HepG2 (cell line): ENCODE measurements at regions not wholly inside any gene's neighbourhood (a gene's known extent, or its start where the extent isn't known, plus 50 kb on each side); places are given as distances from the start of the nearest gene placed in this dataset.

Source experiments
- ATAC-seq: fragments of 200-7000 bp; cut with Tn5 transposase; 3 replicates; pipeline ENCODE4 v1.9.1; 2020; ENCODE audit warnings: mild to moderate bottlenecking, moderate library complexity
- BruUV-seq: library from RNA; stranded (reverse); fragments of 400-500 nt; replicated peaks from 2 replicates; lab custom pipeline; 2021; lab: Mats Ljungman, UMichigan
- CTCF ChIA-PET: fragments of 300-600 bp; formaldehyde crosslinking; extraction: SDS; loops from one replicate; lab custom pipeline; 2021; ENCODE audit warnings: low total read pairs, inconsistent platforms, low intra/inter-chr PET ratio; lab: Yijun Ruan, JAX
- POLR2A ChIA-PET: fragments of 350-600 bp; sonication (Branson Sonifier 250); formaldehyde crosslinking; loops from one replicate; lab custom pipeline; 2020; ENCODE audit warnings: antibody characterized with exemption, inconsistent platforms; lab: Yijun Ruan, JAX
- DNase-seq: peaks from one replicate; pipeline ENCODE4 v3.0.0-alpha.2; 2015; ENCODE audit warnings: low spot score
- FAIRE-seq: peaks from 3 replicates; lab custom pipeline; 2011; peaks lifted over from hg19 to GRCh38; lab: Jason Lieb, UNC
- H2AFZ ChIP-seq: one replicate; pipeline ENCODE4 v1.6.1; 2011; ENCODE audit warnings: low read length, inconsistent platforms
- H3K27ac ChIP-seq: fragments of 300-600 bp; 3 replicates; pipeline ENCODE4 v1.8.0; 2011; ENCODE audit warnings: mixed run types, mild to moderate bottlenecking, mixed read lengths, low read length, inconsistent platforms; ENCODE audit not compliant: insufficient read depth; ENCODE audit errors: extremely low read length
- H3K27me3 ChIP-seq, 2 experiments: fragments of 200-600 bp in 1 of 2; 2 replicates in 1 of 2; 3 replicates in 1 of 2; pipeline versions ENCODE4 v1.6.0 to v1.8.0; 2011; ENCODE audit warnings: low read length in 2 of 2, mild to moderate bottlenecking in 2 of 2, moderate library complexity in 2 of 2, inconsistent platforms in 1 of 2; ENCODE audit not compliant: insufficient read depth in 2 of 2, control insufficient read depth in 1 of 2
- H3K36me3 ChIP-seq, 2 experiments: fragments of 200-600 bp in 1 of 2; replicated peaks in 1 of 2; 2 replicates in 1 of 2; 3 replicates in 1 of 2; pipeline versions ENCODE4 v1.5.1 to v1.8.0; 2011; ENCODE audit warnings: low read length in 2 of 2, inconsistent platforms in 1 of 2; ENCODE audit not compliant: insufficient read depth in 2 of 2, control insufficient read depth in 1 of 2
- H3K4me1 ChIP-seq: 2 replicates; pipeline ENCODE4 v1.5.1; 2012; ENCODE audit warnings: low read length, inconsistent platforms; ENCODE audit not compliant: insufficient read depth
- H3K4me2 ChIP-seq: 2 replicates; pipeline ENCODE4 v1.6.0; 2011; ENCODE audit warnings: low read depth, low read length, inconsistent platforms
- H3K4me3 ChIP-seq, 3 experiments: fragments of 200-600 bp in 1 of 3; sonication (generic), shearing (Covaris generic) in 1 of 3; replicated peaks in 1 of 3; 2 replicates each; pipeline ENCODE4 v1.5.1; 2011 to 2016; ENCODE audit warnings: low read length in 3 of 3, inconsistent platforms in 2 of 3, low read depth in 2 of 3, mild to moderate bottlenecking in 2 of 3, control low read depth in 1 of 3, mixed read lengths in 1 of 3; ENCODE audit not compliant: insufficient read depth in 1 of 3
- H3K79me2 ChIP-seq: one replicate; pipeline ENCODE4 v1.6.1; 2011; ENCODE audit warnings: low read length, inconsistent platforms; ENCODE audit not compliant: insufficient read depth
- H3K9ac ChIP-seq: 2 replicates; pipeline ENCODE4 v1.6.0; 2011; ENCODE audit warnings: mild to moderate bottlenecking, low read depth, low read length, inconsistent platforms; ENCODE audit not compliant: insufficient read depth
- H3K9me3 ChIP-seq: 2 replicates; pipeline ENCODE4 v1.5.1; 2012; ENCODE audit warnings: mild to moderate bottlenecking, low read length
- H4K20me1 ChIP-seq: 2 replicates; pipeline ENCODE4 v1.6.0; 2011; ENCODE audit warnings: inconsistent platforms, mild to moderate bottlenecking, low read length, moderate library complexity; ENCODE audit not compliant: insufficient read depth
- DNMT3B ChIP-seq: conservative IDR thresholded peaks from 2 replicates; pipeline ENCODE4 v1.6.1; 2016; ENCODE audit warnings: missing biosample characterization, control low read depth
- GTF3A ChIP-seq: sonication (generic); formaldehyde crosslinking; conservative IDR thresholded peaks from 2 replicates; pipeline ENCODE4 v1.4.0; 2020; ENCODE audit warnings: mild to moderate bottlenecking, missing genetic modification reagents
- SRSF1 ChIP-seq: fragments of 200-400 bp; formaldehyde crosslinking; optimal IDR thresholded peaks from 2 replicates; pipeline ENCODE3; 2017; ENCODE audit warnings: mild to moderate bottlenecking, low read depth, low read length, moderate library complexity
- TBP ChIP-seq: sonication (generic); formaldehyde crosslinking; IDR thresholded peaks from 2 replicates; pipeline ENCODE4 v1.5.0; 2020; ENCODE audit warnings: missing genetic modification reagents
- TBX3 ChIP-seq: fragments of 450-650 bp; IDR thresholded peaks from 2 replicates; pipeline ENCODE4 v1.6.1; 2017; ENCODE audit warnings: antibody characterized with exemption, mild to moderate bottlenecking, inconsistent platforms, borderline replicate concordance
- WGBS: methylation state at CpG from one replicate; pipeline ENCODE4 v1.1.6; 2017; ENCODE audit warnings: low lambda C conversion rate; 5-methylcytosine and 5-hydroxymethylcytosine counted together
- in situ Hi-C: cut with HindIII; loops from 2 replicates; pipeline ENCODE4 v1.10.0; 2017; ENCODE audit warnings: low pct_unique_long_range_greater_than_20kb; ENCODE audit not compliant: extremely low pct_ligation_motif_present
- intact Hi-C: fragments of 100-400 bp; cut with micrococcal nuclease; formaldehyde crosslinking; loops from one replicate; pipeline ENCODE4 v1.10.0; 2022; ENCODE audit not compliant: unreplicated experiment
- TF ChIP-seq, protein P1 (sequence below): sonication (generic); formaldehyde crosslinking; IDR thresholded peaks from 2 replicates; pipeline ENCODE4 v1.8.1; 2023; ENCODE audit warnings: mild to moderate bottlenecking, missing genetic modification reagents
- TF ChIP-seq, protein P2 (sequence below): sonication (generic); formaldehyde crosslinking; IDR thresholded peaks from 2 replicates; pipeline ENCODE4 v1.9.0; 2021; ENCODE audit warnings: missing genetic modification reagents, borderline replicate concordance
- TF ChIP-seq, protein P3 (sequence below): sonication (generic); formaldehyde crosslinking; conservative IDR thresholded peaks from 2 replicates; pipeline ENCODE4 v1.4.0; 2020; ENCODE audit warnings: missing genetic modification reagents
- TF ChIP-seq, protein P4 (sequence below): IDR thresholded peaks from 2 replicates; pipeline ENCODE4 v1.6.1; 2016; ENCODE audit warnings: low read depth, borderline replicate concordance
- TF ChIP-seq, protein P5 (sequence below): sonication (generic); formaldehyde crosslinking; IDR thresholded peaks from 2 replicates; pipeline ENCODE4 v1.4.0; 2020; ENCODE audit warnings: missing genetic modification reagents
- TF ChIP-seq, protein P6 (sequence below): sonication (generic); formaldehyde crosslinking; IDR thresholded peaks from 2 replicates; pipeline ENCODE4 v1.5.1; 2020; ENCODE audit warnings: missing genetic modification reagents, mild to moderate bottlenecking, borderline replicate concordance

DNA sequence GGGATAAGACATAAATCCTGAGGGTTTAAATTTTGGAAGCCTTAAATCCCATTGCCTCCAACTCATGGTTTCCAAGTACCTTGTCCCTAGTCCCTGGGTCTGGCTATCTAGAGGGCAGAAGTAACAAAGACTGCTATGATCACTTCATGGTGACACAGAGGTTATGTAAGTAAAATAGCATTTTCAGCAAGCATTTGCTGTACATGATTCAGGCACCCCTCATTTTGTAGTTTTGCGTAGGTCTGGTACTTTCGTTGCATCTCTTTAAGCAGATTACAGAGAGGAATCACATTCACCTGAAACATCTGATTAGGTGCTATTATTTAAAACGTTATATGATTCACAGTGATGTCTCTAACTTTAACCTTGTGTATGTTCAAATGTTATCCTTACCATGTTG is 480.1 kb downstream of the XIRP2 start:
- Histone ChIP-seq H3K4me2 (no peak overlapping the region), H4K20me1 (no peaks in the 10 kb centered on the region)
- CTCF ChIA-PET: no interaction called here
- intact Hi-C loops: no loop called here
- TF ChIP-seq GTF3A: no peak
- TF ChIP-seq DNMT3B (CRISPR knock-in tag): no peak
- no peak for TF ChIP-seq TBX3
- no peak for TF ChIP-seq TBP (CRISPR knock-in tag)
- TF ChIP-seq, all 625 proteins: peak for 0
- Histone ChIP-seq H2AFZ (no peak overlapping the region), H3K4me1 (no peaks in the 10 kb centered on the region), H3K27me3 (no peaks in the 10 kb centered on the region), H3K9me3 (no peaks in the 10 kb centered on the region), H3K4me3 (no peak overlapping the region), H3K9ac (no peak overlapping the region), H3K79me2 (no peaks in the 10 kb centered on the region), H3K36me3 (no peaks in the 10 kb centered on the region), H3K27ac (no peak overlapping the region)
- DNase-seq (no peak), ATAC-seq (no peak), FAIRE-seq (no peak)
- POLR2A ChIA-PET: no interaction called here
- WGBS: 0% methylated on average over 3 of the region's 3 CpGs
- BruUV-seq: no TSS peak
- in situ Hi-C loops: no loop called here

DNA sequence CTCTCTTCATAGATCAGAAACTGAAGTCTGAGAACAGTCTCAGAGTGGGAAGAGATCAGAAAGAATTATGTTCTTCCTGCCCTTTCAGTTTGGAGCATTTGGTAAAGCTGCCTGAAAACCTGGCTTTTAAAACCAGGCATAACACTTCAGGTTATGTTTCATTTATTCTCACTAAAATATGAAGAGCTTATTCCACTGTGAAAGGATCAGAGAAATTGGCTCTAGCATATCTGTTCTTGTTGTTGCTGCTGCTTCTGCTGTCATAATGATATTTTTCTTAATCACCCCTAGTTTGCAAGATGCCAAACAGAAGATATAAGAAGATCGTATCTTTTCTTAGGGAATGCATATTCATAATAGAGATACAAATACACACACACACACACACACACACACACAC is 476.9 kb downstream of the XIRP2 start:
- H3K9me3 ChIP-seq: no peaks in the 10 kb centered on the region
- in situ Hi-C loops (no loop called here), intact Hi-C loops (no loop called here)
- 53% methylated on average over 1 of the region's 1 CpG for WGBS
- no TSS peak for BruUV-seq
- no peak for DNase-seq
- H3K79me2 ChIP-seq: no peaks in the 10 kb centered on the region
- no peak for FAIRE-seq
- no peak overlapping the region for H2AFZ ChIP-seq
- H3K36me3 ChIP-seq: no peaks in the 10 kb centered on the region
- no peaks in the 10 kb centered on the region for H3K27me3 ChIP-seq
- no peak overlapping the region for H3K27ac ChIP-seq
- no peaks in the 10 kb centered on the region for H3K4me1 ChIP-seq
- no peaks in the 10 kb centered on the region for H4K20me1 ChIP-seq
- no peak overlapping the region for H3K4me2 ChIP-seq
- POLR2A ChIA-PET: no interaction called here
- no peak for ATAC-seq
- no peak overlapping the region for H3K9ac ChIP-seq
- no peak overlapping the region for H3K4me3 ChIP-seq
- CTCF ChIA-PET: no interaction called here
- TF ChIP-seq SRSF1: no peak
- TF ChIP-seq, protein P1, sequence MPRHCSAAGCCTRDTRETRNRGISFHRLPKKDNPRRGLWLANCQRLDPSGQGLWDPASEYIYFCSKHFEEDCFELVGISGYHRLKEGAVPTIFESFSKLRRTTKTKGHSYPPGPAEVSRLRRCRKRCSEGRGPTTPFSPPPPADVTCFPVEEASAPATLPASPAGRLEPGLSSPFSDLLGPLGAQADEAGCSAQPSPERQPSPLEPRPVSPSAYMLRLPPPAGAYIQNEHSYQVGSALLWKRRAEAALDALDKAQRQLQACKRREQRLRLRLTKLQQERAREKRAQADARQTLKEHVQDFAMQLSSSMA: no peak
- TF ChIP-seq, protein P2, sequence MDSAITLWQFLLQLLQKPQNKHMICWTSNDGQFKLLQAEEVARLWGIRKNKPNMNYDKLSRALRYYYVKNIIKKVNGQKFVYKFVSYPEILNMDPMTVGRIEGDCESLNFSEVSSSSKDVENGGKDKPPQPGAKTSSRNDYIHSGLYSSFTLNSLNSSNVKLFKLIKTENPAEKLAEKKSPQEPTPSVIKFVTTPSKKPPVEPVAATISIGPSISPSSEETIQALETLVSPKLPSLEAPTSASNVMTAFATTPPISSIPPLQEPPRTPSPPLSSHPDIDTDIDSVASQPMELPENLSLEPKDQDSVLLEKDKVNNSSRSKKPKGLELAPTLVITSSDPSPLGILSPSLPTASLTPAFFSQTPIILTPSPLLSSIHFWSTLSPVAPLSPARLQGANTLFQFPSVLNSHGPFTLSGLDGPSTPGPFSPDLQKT (CRISPR knock-in tag): no peak
- TF ChIP-seq, protein P3, sequence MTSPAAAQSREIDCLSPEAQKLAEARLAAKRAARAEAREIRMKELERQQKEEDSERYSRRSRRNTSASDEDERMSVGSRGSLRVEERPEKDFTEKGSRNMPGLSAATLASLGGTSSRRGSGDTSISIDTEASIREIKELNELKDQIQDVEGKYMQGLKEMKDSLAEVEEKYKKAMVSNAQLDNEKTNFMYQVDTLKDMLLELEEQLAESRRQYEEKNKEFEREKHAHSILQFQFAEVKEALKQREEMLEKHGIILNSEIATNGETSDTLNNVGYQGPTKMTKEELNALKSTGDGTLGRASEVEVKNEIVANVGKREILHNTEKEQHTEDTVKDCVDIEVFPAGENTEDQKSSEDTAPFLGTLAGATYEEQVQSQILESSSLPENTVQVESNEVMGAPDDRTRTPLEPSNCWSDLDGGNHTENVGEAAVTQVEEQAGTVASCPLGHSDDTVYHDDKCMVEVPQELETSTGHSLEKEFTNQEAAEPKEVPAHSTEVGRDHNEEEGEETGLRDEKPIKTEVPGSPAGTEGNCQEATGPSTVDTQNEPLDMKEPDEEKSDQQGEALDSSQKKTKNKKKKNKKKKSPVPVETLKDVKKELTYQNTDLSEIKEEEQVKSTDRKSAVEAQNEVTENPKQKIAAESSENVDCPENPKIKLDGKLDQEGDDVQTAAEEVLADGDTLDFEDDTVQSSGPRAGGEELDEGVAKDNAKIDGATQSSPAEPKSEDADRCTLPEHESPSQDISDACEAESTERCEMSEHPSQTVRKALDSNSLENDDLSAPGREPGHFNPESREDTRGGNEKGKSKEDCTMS (CRISPR knock-in tag): no peak
- TF ChIP-seq, protein P4, sequence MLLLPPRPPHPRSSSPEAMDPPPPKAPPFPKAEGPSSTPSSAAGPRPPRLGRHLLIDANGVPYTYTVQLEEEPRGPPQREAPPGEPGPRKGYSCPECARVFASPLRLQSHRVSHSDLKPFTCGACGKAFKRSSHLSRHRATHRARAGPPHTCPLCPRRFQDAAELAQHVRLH: no peak
- TF ChIP-seq, protein P5, sequence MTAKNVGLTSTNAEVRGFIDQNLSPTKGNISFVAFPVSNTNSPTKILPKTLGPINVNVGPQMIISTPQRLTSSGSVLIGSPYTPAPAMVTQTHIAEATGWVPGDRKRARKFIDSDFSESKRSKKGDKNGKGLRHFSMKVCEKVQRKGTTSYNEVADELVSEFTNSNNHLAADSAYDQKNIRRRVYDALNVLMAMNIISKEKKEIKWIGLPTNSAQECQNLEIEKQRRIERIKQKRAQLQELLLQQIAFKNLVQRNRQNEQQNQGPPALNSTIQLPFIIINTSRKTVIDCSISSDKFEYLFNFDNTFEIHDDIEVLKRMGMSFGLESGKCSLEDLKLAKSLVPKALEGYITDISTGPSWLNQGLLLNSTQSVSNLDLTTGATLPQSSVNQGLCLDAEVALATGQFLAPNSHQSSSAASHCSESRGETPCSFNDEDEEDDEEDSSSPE: no peak
- TF ChIP-seq, protein P6, sequence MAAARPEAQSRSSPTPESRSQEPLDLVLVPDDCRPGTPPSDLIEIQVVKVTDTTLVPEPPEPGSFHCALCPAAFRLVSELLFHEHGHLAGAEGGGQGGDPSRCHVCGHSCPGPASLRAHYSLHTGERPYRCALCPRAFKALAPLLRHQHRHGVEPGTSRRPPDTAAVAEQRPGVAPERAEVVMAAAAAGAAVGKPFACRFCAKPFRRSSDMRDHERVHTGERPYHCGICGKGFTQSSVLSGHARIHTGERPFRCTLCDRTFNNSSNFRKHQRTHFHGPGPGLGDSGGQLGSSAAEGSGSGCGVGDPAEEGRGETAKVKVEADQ (CRISPR knock-in tag): no peak
